ENCODE measurements at regions not wholly inside any gene's neighbourhood (a gene's known extent, or its start where the extent isn't known, plus 50 kb on each side); places are given as distances from the start of the nearest gene placed in this dataset.

GRCh38 chr15:91737151-91737818, 116.2 kb upstream of the SLCO3A1 start:
- DNase-seq (no peak), ATAC-seq (no peak)

- no peak for ATAC-seq
- no peak for DNase-seq
These were observed 111.5 kb upstream of the SLCO3A1 start for GRCh38 chr15:91741986-91742385.

- ATAC-seq (no peak), DNase-seq (no peak)
These were observed 101.9 kb upstream of the SLCO3A1 start for GRCh38 chr15:91751611-91752010.

GRCh38 chr15:91752081-91752785, 101.3 kb upstream of the SLCO3A1 start:
- DNase-seq: no peak

GRCh38 chr15:91759560-91759959, 93.9 kb upstream of the SLCO3A1 start:
- ATAC-seq (no peak), DNase-seq (no peak)

More at GRCh38 chr15:91752081-91752785, 101.3 kb upstream of the SLCO3A1 start:
- no peak for ATAC-seq

- ATAC-seq (no peak), DNase-seq (no peak)
These were observed 87.8 kb upstream of the SLCO3A1 start for GRCh38 chr15:91765660-91766059.

- ATAC-seq (no peak), DNase-seq (no peak)
These were observed 84.0 kb upstream of the SLCO3A1 start for GRCh38 chr15:91769476-91769875.

GRCh38 chr15:91769894-91770293, 83.6 kb upstream of the SLCO3A1 start:
- DNase-seq (no peak), ATAC-seq (no peak)

GRCh38 chr15:91776104-91776503, 77.4 kb upstream of the SLCO3A1 start:
- DNase-seq: no peak
- ATAC-seq: no peak

- DNase-seq (no peak), ATAC-seq (no peak)
These were observed 73.5 kb upstream of the SLCO3A1 start for GRCh38 chr15:91779960-91780359.

GRCh38 chr15:91780387-91780786, 73.1 kb upstream of the SLCO3A1 start:
- ATAC-seq: no peak
- DNase-seq: no peak

- DNase-seq (no peak), ATAC-seq (no peak)
These were observed 71.3 kb upstream of the SLCO3A1 start for GRCh38 chr15:91782221-91782620.

- ATAC-seq (no peak), DNase-seq (no peak)
These were observed 70.5 kb upstream of the SLCO3A1 start for GRCh38 chr15:91783008-91783407.

GRCh38 chr15:91783451-91783850, 70.1 kb upstream of the SLCO3A1 start:
- no peak for DNase-seq
- no peak for ATAC-seq

GRCh38 chr15:91784973-91785709, 68.4 kb upstream of the SLCO3A1 start:
- no peak for ATAC-seq

GRCh38 chr15:91787198-91787597, 66.3 kb upstream of the SLCO3A1 start:
- DNase-seq (no peak), ATAC-seq (no peak)

More at GRCh38 chr15:91784973-91785709, 68.4 kb upstream of the SLCO3A1 start:
- DNase-seq: no peak

GRCh38 chr15:91789136-91789535, 64.4 kb upstream of the SLCO3A1 start:
- ATAC-seq: no peak
- no peak for DNase-seq

- ATAC-seq (no peak), DNase-seq (no peak)
These were observed 62.7 kb upstream of the SLCO3A1 start for GRCh38 chr15:91790836-91791235.

- ATAC-seq (no peak), DNase-seq (no peak)
These were observed 59.7 kb upstream of the SLCO3A1 start for GRCh38 chr15:91793771-91794170.

GRCh38 chr15:91795235-91795634, 58.3 kb upstream of the SLCO3A1 start:
- ATAC-seq (no peak), DNase-seq (no peak)

GRCh38 chr15:91801836-91802534, 51.5 kb upstream of the SLCO3A1 start:
- no peak for DNase-seq

GRCh38 chr15:91803260-91803659, 50.2 kb upstream of the SLCO3A1 start:
- peak; percentile 43 for ATAC-seq
- DNase-seq: peak; percentile 5

More at GRCh38 chr15:91801836-91802534, 51.5 kb upstream of the SLCO3A1 start:
- ATAC-seq: no peak

All from stimulated activated naive CD8-positive, alpha-beta T cell treated with anti-CD3 and anti-CD28 coated beads, Interleukin-15, Interleukin-2, amounts not matched to agents 100 U/mL and 50 U/mL, for 24 hours (primary cell).